ENCODE measurements at regions not wholly inside any gene's neighbourhood (a gene's known extent, or its start where the extent isn't known, plus 50 kb on each side); places are given as distances from the start of the nearest gene placed in this dataset.

DNA sequence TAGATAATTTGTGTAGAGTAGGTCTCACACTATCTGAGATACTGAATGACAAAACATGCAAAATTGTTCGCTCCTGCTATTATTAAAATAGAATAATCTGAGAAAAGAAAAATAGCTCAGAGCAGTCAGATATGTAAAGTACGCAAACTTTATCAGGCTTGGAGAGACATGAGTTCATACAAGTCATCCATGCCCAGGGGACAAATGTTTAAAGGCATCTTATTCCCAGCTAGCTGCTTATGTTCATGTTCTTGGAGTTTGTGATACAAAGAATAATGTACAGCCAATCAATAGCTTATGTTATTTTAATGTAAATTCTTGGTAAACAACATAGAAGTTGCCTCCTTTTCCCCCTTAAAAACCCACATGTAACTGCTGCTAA, 69.4 kb upstream of the USP25 start:
- no peak for TF ChIP-seq ZNF362 (tag by site-specific recombination; IDR thresholded peaks at IDR 0.05)
- TF ChIP-seq, protein P1, sequence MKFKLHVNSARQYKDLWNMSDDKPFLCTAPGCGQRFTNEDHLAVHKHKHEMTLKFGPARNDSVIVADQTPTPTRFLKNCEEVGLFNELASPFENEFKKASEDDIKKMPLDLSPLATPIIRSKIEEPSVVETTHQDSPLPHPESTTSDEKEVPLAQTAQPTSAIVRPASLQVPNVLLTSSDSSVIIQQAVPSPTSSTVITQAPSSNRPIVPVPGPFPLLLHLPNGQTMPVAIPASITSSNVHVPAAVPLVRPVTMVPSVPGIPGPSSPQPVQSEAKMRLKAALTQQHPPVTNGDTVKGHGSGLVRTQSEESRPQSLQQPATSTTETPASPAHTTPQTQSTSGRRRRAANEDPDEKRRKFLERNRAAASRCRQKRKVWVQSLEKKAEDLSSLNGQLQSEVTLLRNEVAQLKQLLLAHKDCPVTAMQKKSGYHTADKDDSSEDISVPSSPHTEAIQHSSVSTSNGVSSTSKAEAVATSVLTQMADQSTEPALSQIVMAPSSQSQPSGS (tag by site-specific recombination; IDR thresholded peaks at IDR 0.05; ENCODE audit: low read depth): no peak
- TF ChIP-seq, protein P2, sequence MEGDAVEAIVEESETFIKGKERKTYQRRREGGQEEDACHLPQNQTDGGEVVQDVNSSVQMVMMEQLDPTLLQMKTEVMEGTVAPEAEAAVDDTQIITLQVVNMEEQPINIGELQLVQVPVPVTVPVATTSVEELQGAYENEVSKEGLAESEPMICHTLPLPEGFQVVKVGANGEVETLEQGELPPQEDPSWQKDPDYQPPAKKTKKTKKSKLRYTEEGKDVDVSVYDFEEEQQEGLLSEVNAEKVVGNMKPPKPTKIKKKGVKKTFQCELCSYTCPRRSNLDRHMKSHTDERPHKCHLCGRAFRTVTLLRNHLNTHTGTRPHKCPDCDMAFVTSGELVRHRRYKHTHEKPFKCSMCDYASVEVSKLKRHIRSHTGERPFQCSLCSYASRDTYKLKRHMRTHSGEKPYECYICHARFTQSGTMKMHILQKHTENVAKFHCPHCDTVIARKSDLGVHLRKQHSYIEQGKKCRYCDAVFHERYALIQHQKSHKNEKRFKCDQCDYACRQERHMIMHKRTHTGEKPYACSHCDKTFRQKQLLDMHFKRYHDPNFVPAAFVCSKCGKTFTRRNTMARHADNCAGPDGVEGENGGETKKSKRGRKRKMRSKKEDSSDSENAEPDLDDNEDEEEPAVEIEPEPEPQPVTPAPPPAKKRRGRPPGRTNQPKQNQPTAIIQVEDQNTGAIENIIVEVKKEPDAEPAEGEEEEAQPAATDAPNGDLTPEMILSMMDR (tag by site-specific recombination; IDR thresholded peaks at IDR 0.05): no peak
- TF ChIP-seq ZNF426 (tag by site-specific recombination; IDR thresholded peaks at IDR 0.05): no peak
- TF ChIP-seq ZNF433 (tag by site-specific recombination; IDR thresholded peaks at IDR 0.05; ENCODE audit: low read depth): no peak
- no peak for TF ChIP-seq SALL2 (tag by site-specific recombination; IDR thresholded peaks at IDR 0.05; ENCODE audit: borderline replicate concordance)

Measured in HEK293 (cell line).